Hepatocyte (in vitro differentiated cells): ENCODE measurements at regions not wholly inside any gene's neighbourhood (a gene's known extent, or its start where the extent isn't known, plus 50 kb on each side); places are given as distances from the start of the nearest gene placed in this dataset.

Source experiments
- CTCF ChIP-seq: fragments of 200-600 bp; sonication (generic); IDR thresholded peaks from 2 replicates; pipeline ENCODE4 v1.5.1; 2016; ENCODE audit warnings: antibody characterized with exemption, mild to moderate bottlenecking; ENCODE audit not compliant: poor library complexity
- EZH2 ChIP-seq: fragments of 200-600 bp; sonication (generic); IDR thresholded peaks from 2 replicates; pipeline ENCODE4 v1.6.1; 2016; ENCODE audit warnings: antibody characterized with exemption, mild to moderate bottlenecking, borderline replicate concordance

DNA sequence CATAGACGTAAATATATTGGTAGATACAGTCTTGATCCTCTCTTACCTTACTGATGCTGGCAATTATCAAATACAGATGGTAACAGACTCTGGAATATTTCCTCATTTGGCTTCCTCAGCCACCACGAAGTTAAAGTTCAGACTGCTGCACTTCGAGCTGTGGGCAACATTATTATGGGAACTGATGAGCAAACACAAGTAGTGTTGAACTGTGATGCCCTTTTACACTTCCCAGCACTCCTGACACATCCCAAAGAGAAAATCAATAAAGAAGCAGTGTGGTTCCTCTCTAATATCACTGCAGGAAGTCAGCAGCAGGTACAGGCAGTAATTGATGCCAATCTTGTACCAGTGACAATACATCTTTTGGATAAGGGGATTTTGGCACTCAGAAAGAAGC lies 162.7 kb upstream of the NT5E start:
- no peak for TF ChIP-seq CTCF
- no peak for TF ChIP-seq EZH2
